ENCODE measurements at regions not wholly inside any gene's neighbourhood (a gene's known extent, or its start where the extent isn't known, plus 50 kb on each side); places are given as distances from the start of the nearest gene placed in this dataset.

DNA sequence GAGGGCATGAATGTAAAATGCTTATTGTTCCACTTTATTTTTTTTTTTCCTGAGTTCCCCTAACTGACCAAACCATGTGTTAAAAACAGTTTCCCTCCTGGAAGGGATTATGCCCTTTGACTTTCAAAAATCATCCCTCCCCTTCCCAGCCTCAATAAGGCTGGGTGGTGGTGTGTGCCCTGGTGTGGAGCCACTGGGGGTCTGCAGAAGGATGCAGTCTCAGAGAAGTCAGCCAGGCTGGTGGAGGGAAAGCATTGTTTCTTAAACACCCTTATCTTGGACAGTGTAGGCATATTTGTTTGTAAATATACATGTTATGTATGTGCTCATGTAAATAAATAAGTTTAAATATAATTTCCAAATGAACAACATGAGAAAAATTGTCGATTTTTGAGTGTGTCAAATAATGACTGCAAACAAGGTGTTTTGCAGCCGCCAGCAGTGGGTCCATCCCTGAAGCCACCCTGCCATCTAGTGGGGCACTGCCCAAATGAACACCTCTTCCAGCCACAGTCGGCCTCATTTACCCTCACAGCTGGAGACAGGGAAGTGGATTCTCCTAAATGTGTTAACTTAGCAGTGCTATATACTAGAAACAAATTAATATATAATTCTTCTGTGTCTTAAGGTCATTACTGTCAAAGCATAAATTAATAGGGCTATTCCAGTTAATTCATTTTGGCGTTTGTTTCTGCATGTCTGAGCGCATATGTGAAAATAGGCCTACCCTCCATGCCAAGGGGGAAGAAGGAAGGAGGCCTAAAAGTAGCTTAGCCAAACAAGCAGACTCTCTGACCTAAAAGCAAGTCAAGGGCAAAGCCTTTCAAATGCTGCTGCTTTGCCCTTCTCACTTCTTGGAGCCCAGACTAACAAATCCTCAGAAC, 209.6 kb upstream of the PIK3C3 start:
- TF ChIP-seq, protein P1, sequence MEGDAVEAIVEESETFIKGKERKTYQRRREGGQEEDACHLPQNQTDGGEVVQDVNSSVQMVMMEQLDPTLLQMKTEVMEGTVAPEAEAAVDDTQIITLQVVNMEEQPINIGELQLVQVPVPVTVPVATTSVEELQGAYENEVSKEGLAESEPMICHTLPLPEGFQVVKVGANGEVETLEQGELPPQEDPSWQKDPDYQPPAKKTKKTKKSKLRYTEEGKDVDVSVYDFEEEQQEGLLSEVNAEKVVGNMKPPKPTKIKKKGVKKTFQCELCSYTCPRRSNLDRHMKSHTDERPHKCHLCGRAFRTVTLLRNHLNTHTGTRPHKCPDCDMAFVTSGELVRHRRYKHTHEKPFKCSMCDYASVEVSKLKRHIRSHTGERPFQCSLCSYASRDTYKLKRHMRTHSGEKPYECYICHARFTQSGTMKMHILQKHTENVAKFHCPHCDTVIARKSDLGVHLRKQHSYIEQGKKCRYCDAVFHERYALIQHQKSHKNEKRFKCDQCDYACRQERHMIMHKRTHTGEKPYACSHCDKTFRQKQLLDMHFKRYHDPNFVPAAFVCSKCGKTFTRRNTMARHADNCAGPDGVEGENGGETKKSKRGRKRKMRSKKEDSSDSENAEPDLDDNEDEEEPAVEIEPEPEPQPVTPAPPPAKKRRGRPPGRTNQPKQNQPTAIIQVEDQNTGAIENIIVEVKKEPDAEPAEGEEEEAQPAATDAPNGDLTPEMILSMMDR (IDR thresholded peaks at IDR 0.05) = peak; percentile 68 to 84 (median 72)
- TF ChIP-seq POLR2A (IDR thresholded peaks at IDR 0.05) = no peak
